Activated gamma-delta T cell treated with Interleukin-2 at 50 U/mL for 16 hours (primary cell): ENCODE measurements at regions not wholly inside any gene's neighbourhood (a gene's known extent, or its start where the extent isn't known, plus 50 kb on each side); places are given as distances from the start of the nearest gene placed in this dataset.

Experiments
- DNase-seq: peaks from one replicate; pipeline ENCODE4 v3.0.0-alpha.2; 2020

DNA sequence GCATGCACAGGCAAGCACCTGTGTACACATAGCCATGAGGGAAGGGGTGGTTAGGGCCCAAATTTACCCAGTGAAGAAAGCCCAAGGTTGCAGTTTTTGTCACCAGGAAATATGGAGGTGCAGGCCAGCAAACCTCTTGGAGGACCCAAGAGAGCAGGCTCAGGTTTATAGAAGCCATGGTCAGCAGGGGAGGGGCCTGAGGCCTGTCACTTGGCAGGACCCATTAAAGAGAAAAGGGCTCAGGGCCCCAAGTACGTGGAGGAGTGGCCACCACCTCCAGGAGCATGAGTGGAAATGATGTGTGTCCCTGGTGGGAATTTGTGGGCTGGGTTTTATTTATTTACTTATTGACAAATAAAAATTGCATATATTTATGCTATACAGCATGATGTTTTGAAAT is 192.9 kb downstream of the HAUS1 start:
- DNase-seq = no peak

GRCh38 chr18:46297621-46298020 is 193.4 kb downstream of the HAUS1 start:
- DNase-seq = no peak

- DNase-seq = no peak
These were observed 194.3 kb downstream of the HAUS1 start for GRCh38 chr18:46298511-46298910.

DNA sequence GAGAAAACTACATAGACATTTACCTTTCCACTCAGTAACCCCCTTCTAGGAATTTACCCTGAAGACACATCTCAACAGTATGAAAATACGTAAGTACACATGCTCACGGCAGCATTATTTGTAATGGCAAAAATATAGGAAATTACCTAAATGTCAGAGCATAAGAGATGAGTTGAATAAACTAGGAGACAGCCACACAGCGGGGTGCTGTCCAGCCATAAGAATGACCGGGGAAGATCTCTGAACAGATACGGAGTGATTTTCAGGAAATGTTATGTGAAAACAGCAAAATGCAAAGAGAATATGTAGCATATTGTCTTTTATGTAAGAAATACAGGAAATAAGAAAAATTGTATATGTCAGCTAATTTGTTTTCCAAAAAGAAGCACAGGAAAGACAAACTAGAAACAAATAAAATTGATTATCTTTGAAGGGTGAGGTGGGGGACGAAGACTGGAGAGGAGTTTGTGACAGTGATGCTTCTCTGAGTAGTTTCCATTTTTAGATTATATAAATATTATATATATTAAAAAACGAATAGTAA is 195.4 kb downstream of the HAUS1 start:
- DNase-seq = no peak

GRCh38 chr18:46301081-46301480 is 196.9 kb downstream of the HAUS1 start:
- no peak for DNase-seq

GRCh38 chr18:46301571-46301970 is 197.4 kb downstream of the HAUS1 start:
- no peak for DNase-seq

DNA sequence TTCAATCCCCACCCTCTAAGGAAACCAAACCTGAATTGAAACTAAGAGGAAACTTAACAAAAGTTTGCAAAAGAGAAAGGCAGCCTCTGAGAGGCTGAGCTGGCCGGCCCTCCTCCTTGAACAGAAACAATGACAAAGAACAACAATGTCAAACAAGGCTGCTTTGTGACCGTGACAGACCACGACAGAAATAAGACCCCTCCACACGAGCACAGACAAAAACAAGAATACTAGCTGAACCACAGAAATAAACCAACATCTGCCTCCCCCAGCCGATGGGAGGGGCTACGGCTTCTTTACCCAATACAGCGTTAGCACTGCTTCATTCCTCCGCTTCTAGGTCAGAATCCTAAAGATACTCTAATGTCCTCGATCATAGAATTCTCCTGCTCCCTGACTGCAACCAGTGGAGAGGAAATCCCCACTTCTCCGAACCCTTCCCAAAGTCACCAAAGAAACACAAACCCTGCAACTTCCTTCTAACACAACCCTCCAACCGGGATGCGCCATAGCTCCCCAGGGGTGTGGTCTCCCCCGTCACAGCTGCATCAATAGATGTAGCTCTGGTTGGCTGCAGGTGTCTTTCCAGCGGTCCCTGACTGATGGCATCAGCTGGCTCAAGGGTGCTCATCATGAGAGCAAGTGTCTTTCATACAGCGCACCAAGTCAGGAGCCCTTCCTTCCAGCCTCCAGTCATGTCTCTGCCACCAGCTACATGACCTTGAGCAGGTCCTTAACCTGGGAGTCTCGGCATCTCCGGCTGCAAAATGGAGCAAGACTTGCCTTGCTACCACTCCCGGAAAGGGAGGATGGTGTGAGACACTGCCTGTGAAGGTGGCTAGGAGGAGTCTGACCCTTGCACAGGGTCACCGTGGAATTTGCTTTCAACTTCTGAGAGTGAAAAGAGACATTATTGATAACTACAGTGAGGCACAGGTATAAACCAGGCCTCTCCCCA is 198.6 kb downstream of the HAUS1 start:
- DNase-seq = no peak

DNA sequence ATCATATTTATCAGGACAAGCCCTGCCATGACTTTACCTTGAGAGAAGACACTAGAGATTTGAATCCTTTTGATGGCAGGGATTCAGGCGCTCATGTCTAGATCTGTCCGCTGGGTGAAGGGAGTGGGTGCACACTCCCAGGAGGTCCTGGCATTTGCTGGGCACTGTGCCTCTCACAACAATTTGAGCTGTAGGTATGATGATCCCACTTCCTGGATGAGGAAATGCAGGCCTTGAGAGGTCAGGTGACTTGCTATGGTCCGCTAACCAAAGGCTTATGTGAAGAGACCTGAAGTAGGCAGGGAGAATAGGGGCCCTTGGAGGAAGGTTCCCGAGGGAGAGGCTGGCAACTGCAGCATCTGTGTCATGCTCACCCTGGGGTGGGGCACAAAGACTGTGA is 206.1 kb downstream of the HAUS1 start:
- no peak for DNase-seq

GRCh38 chr18:46310675-46311345 is 206.6 kb downstream of the HAUS1 start:
- DNase-seq = no peak

GRCh38 chr18:46311491-46311890 is 207.3 kb downstream of the HAUS1 start:
- DNase-seq = no peak

- no peak for DNase-seq
These were observed 208.0 kb downstream of the HAUS1 start for GRCh38 chr18:46312221-46312620.

DNA sequence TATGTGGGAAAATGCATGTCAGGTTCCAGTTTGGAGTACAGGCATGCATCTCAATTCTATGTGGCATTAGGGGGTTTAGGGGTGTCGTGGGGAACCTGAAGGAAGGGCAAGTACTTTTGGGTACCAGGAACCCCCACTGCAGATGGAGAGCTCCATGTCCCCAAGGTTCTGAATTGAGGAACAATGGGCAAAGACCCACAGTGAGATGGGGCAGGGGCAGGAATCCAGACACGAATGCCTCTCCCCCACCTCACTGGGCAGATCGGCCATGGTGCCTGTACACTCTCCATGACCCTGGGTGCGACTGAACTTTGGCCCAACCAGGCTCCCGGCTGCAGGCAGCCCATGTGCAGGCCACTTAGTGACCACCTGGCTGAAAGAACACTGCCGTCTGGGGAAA is 209.3 kb downstream of the HAUS1 start:
- no peak for DNase-seq

DNA sequence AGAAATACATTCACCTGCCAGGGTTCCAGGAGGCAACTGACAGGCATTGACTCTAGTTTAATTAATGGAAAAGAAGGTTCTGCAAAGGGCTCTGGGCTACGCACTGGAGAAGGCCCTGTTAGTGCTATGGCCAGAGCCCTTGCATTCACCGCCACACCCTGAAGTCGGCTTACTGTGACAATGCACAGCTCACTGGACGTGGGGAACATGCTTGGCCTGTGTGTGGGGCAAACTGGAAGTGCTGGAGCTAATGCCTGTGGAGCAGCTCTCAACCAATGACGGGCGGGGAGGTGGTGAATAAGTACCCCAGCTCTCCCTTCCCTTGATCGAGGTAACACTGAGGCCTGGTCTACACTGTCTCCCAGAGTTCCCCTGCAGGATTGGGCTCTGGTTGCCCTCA is 209.8 kb downstream of the HAUS1 start:
- no peak for DNase-seq

DNA sequence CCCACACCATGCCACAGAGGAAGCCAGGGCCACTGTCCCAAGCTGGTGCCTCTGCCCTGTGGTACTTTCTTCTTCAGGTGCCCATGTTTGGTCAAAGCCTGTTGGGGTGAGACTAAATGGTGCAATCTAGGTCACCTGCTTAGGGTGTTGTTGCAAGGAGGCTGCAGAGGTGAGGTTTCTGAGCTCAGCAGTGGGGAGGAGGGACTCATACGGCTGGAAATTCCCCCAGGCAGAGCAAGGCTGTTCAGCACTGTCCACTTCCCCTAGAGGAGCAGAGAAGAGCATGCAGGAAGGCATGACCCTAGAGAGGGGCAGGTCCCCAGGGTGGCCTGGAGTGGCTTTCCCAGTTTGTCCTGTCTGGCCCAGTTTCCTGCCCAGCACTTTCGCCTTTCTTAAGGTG is 211.0 kb downstream of the HAUS1 start:
- no peak for DNase-seq

- no peak for DNase-seq
These were observed 214.2 kb downstream of the HAUS1 start for GRCh38 chr18:46318356-46318755.

DNA sequence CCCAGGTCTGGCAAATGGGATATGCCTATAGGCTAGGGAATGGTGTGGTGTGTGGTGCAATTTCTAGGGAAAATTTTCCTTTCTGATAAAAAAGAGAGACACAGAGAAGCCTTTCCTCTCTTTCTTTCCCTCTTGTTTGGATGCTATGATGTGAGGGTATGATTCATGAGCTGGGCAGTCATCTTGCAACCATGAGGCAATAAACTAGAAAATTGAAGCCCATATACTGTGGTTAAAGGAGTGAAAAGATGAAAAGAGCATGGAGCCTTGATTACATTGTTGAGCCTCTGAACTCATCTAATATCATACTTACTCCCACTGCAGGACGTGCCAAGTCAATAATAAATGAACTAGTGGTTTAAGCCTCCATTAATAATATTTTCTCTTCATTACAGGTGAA is 215.6 kb downstream of the HAUS1 start:
- no peak for DNase-seq

GRCh38 chr18:46320297-46320696 is 216.1 kb downstream of the HAUS1 start:
- DNase-seq = no peak

DNA sequence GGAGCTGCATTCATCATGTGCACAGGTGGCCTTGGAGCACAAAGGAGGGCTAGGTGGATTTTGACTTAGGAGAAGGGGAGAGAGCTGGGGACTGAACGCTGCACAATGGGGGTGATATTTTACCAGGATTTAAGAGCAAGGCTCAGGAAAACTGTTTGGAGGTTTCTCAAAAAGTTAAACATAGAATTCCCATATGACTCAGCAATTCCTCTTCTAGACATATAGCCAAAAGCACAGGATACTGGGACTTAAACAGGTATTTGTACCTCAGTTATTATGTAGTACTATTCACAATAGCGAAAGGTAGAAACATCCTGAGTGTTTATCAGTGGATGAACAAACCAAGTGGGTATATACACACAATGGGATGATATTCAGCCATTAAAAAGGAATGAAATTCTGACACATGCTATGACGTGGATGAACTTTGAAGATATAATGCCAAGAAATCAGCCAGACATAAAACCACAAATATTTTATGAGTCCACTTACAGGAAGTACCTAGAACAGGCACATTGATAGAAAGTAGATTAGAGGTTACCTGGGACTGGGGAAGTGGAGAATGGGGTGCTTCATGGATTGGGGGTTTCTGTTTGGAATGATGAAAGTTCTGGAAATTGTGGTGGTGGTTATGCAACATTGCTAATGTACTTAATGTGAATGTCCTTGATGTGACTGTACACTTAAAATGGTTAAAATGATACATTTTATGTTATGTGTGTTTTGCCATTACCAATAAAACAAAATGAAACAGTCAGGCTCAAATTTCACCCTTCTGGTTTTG is 216.9 kb downstream of the HAUS1 start:
- no peak for DNase-seq

GRCh38 chr18:46321955-46322354 is 217.8 kb downstream of the HAUS1 start:
- no peak for DNase-seq

DNA sequence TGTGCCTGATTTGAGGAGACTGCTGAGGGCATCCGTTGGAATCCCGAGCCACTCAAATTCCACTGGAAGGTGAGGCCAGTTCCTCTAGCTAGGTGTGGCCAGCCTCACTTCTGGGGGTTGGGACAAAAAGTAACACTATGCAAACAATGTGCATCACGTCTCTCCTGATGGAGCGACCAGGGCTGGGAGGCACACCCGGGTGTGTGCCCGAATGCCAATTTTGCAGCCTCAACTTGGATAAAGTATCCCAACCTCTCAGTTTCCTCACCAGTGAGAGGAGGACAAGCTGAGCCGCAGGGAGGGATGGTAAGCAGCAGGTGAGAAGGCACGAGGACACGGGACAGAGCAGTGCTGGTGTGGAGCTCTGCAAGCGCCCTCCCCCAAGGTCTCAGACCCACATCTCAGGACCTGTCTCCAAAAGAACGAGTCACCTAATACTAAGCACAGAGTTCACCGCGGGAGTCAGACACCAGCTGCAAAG is 218.3 kb downstream of the HAUS1 start:
- no peak for DNase-seq

- DNase-seq = no peak
These were observed 218.8 kb downstream of the HAUS1 start for GRCh38 chr18:46322941-46323340.

DNA sequence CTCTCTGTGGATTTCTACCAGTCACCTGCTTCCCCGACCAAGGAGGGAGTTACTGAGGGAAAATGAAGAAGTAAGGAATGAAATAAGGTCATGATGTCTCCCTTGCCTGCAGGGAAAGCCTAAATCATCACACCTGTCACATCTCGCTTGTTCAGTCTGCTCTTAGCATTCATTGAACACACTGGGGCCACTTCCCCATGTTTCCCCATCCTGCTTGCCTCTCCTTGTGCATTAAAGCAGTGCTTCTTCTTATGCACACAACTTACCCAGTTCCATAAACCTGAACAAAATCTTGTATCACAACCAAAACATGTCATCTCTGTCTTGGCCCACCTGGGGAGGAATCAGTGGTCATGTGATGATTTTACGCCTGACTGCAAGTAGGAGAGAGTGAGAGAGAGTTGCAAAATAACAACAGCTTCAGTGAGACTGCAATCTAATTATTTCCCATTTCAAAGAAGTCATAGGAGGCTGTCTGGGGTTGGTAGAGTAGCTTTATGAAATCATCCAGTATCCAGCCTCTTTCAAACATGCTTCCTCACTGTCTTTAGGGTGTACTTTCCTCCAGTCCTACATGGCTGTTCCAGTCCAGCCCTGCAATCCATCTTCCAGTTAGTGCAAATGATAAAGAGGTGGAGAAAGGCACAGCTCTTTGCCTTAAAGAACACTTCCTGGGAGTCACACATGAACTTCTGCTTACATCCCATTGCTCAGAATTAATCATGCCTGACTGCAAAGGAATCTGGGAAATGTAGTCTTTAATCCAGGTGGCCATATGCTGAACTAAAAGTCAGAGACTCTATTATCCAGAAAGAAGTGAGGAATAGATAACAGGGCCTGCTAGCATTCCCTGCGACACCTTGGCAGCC is 220.1 kb downstream of the HAUS1 start:
- DNase-seq = no peak
